SW 1271 (cell line): ENCODE measurements at regions not wholly inside any gene's neighbourhood (a gene's known extent, or its start where the extent isn't known, plus 50 kb on each side); places are given as distances from the start of the nearest gene placed in this dataset.
"Not testable (repeated sequence)": the region's sequence is repeated elsewhere in the genome, so short reads cannot be mapped to it uniquely, and the experiment has no call there.

Source experiments
- DNase-seq, 2 experiments: peaks; one replicate each; lab custom pipeline; 2025; lab: John Stamatoyannopoulos, UW

GRCh38 chr1:198934426-198934825 is 295.6 kb downstream of the PTPRC start:
- DNase-seq, result no peak

- peak in 1 of 2 experiments; percentile 62 for DNase-seq
These were observed 296.1 kb downstream of the PTPRC start for GRCh38 chr1:198934901-198935305.

- peak; percentile 85 to 94 for DNase-seq
These were observed 296.6 kb downstream of the PTPRC start for GRCh38 chr1:198935306-198935921.

- DNase-seq, result peak in 1 of 2 experiments; percentile 61
These were observed 297.7 kb downstream of the PTPRC start for GRCh38 chr1:198936371-198937083.

- peak; percentile 72 to 95 for DNase-seq
These were observed 298.6 kb downstream of the PTPRC start for GRCh38 chr1:198937231-198938031.

- no peak for DNase-seq
These were observed 300.4 kb downstream of the PTPRC start for GRCh38 chr1:198939286-198939685.

- no peak for DNase-seq
These were observed 301.1 kb downstream of the PTPRC start for GRCh38 chr1:198939956-198940355.

- DNase-seq, result no peak
These were observed 303.6 kb downstream of the PTPRC start for GRCh38 chr1:198942466-198942865.

- DNase-seq, result no peak
These were observed 304.8 kb downstream of the PTPRC start for GRCh38 chr1:198943484-198944187.

GRCh38 chr1:198947456-198947855 is 308.6 kb downstream of the PTPRC start:
- no peak for DNase-seq

- no peak for DNase-seq
These were observed 310.2 kb downstream of the PTPRC start for GRCh38 chr1:198948895-198949659.

GRCh38 chr1:198950036-198950435 is 311.2 kb downstream of the PTPRC start:
- no peak for DNase-seq

GRCh38 chr1:198955085-198955484 is 316.2 kb downstream of the PTPRC start:
- no peak for DNase-seq

GRCh38 chr1:198957044-198957443 is 318.2 kb downstream of the PTPRC start:
- DNase-seq, result no peak

- no peak for DNase-seq
These were observed 320.2 kb downstream of the PTPRC start for GRCh38 chr1:198959032-198959431.

GRCh38 chr1:198959676-198960075 is 320.8 kb downstream of the PTPRC start:
- no peak for DNase-seq

GRCh38 chr1:198963796-198964195 is 325.0 kb downstream of the PTPRC start:
- not testable (repeated sequence) for DNase-seq

GRCh38 chr1:198966519-198966918 is 327.7 kb downstream of the PTPRC start:
- DNase-seq, result no peak

- no peak for DNase-seq
These were observed 328.7 kb downstream of the PTPRC start for GRCh38 chr1:198967566-198967965.

GRCh38 chr1:198968866-198969265 is 330.0 kb downstream of the PTPRC start:
- DNase-seq, result no peak

- no peak for DNase-seq
These were observed 331.1 kb downstream of the PTPRC start for GRCh38 chr1:198969981-198970380.
